DMS153 treated with DMSO at 0.1 percent for 48 hours (cell line): ENCODE measurements at regions not wholly inside any gene's neighbourhood (a gene's known extent, or its start where the extent isn't known, plus 50 kb on each side); places are given as distances from the start of the nearest gene placed in this dataset.
"Not testable (repeated sequence)": the region's sequence is repeated elsewhere in the genome, so short reads cannot be mapped to it uniquely, and the experiment has no call there.

ENCODE experiments used
- DNase-seq: peaks from one replicate; lab custom pipeline; 2025; ENCODE audit not compliant: unreplicated experiment; lab: John Stamatoyannopoulos, UW

DNA sequence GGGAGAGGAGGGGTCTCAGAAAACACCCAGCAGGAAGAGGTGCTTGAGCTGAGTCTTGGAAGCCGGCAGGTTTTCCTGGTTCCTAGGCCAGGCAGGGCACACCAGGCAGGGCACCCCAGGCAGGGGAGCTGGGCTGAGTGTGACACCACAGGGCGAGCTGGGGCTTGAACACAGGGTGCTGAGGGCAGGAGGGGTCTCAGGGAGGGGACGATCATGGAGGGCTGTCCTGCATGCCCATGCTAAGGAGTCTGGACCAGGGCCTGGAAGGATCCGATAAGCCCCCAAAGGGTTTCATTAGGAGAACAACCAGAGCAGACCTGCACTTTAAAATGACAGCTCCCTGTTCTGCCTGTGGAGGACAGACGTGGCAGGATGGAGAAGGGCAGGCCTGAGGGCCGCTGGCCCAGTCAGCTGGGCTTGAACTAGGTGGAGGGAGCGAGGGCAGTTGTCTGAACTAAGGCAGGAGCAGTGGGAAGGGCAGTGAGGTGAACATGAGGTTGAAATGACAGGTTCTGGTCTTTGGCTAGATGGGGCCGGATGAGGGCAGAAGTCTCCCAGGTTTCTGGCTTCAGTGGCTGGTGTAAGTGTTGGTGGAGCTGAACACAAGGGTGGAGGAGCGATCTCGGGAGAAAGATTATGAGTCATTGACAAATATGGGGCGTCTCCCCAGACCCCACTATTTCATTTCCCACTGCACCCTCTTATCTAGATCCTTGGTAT, 171.0 kb upstream of the PZP start:
- no peak for DNase-seq

DNA sequence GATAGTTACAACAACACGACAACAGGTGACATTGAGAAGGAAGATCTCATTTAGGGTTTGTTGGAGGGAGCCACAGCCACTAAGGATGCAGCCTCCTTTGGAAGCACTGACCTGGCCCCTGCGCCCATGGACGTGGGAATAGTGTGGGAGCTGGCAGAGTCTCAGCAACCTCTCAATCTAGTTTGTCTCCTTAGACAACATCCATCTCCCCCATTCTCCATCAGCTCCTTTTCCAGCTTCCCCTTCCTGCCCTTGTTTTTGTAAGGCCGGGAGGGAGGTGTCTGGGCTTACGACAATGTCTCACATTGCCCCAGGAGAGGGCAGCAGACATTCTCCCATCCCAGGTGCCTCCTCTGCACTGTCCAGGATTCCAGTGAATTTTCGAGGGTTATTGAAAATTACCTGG, 170.2 kb upstream of the PZP start:
- no peak for DNase-seq

DNA sequence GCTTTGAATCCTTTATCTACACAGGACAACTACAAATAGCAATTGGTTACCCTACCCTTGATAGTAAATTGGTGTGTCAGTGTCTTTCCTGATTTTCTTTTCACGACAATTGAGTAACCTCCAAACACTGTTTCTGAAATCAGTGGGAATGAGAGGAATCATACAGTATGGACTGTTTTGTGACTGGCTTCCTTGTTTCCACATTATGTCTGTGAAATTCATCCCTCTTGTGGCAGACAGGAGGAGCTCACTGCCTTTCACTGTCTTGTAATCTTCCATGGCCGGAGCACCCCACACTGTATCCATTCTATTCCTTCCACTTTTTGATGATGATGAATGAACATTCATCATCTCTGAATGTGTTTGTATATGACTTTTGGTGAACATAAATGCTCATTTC, 164.0 kb upstream of the PZP start:
- DNase-seq: no peak

DNA sequence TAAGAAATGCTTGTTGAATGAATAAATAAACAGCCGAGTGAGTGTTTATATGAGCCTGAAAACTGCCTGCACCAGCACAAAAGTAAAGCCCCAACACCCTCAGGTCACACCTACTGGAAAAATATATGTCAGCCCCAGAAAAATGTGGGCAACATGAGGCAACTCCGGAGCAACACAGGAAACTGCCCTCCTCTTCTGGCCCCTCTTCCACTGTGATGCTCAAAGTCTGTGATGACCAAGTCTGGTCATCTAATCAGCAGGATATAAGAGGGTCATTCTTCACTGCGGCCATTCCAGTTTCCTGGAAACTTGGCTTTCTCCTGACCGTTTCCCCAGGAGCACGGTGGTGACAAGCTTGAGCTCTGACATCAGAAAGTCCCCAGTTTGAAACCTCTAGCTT, 159.6 kb upstream of the PZP start:
- DNase-seq: no peak

DNA sequence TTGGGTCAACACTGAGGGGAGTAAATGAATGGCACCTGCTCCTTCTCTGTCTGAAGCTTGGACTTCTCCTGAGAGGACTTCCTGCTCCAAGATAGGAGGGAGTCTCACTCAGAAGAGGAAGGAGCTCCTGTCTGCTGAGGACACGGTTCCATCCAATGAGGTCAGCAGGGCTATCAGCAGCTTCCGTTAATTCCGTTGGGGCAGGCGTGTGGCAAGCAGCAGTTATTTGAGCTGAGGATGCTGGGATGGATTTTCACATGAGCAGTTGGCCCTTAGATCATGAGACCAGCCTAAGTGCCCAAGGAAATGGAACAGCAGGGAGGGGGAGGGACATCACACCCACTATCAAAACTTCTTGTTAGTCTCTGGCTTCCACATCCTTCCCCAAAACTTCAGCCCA, 159.0 kb upstream of the PZP start:
- no peak for DNase-seq

DNA sequence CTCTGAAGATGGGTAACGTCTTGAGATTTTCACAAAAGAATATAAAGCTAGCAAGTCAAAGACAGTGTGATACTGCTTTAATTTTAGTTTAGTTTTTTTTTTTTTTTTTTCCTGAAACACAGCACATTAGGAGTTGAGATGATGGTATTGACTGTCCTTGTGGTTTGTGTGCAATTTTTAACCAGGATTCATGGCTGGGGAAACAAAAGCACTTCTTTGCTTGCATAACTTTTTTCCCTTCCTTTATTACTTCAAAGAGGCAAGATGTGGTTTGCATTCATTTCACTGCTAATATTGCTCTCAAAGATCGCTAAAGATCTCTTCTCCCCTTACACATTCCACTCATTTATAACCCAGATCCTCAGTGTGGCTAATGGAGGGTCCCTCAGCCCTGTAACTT, 157.1 kb upstream of the PZP start:
- no peak for DNase-seq

DNA sequence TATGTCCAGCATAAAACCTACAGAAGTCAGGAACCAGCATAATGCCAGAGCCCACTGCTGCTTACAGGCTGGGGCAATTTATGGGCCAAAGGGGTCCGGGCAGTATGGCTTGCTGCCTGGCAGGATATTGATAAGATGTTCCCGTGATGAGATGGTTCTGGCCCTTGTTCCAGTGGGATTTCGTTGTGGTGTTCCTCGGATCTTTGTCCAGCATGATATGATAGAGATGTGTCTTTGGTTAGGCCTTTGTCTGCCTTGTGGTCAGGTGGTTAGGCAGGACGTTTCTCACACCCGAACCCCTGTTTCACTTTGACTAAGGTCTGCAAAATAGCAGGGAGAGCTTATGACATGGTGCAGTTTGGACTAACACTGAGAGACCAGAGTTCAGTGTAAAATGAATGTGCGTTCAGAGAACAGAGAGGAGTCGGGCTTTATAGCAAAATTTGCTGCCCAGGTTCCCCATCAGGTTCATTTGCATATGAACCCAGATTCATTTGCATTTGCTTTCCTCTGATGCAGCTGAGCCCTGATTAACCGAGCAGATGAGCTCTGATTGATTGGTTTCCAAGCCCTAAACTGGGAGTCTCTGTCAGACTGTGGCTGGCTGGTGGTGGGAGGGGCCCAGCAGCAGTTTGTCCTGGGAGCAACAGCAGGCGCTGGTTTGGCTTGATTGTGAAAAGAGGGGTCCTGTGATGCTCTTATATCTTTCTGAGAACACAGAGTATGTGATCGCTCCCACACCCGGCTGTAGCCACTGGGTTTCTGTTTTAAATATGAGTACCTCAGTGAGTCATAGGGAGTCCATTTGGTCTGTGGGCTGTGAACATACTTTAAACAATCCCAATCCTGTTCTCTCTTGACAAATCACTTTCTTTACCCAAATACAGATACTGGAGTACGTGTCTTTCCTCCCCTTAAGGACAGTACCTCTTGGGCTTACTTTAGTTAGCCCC, 156.3 kb upstream of the PZP start:
- no peak for DNase-seq

DNA sequence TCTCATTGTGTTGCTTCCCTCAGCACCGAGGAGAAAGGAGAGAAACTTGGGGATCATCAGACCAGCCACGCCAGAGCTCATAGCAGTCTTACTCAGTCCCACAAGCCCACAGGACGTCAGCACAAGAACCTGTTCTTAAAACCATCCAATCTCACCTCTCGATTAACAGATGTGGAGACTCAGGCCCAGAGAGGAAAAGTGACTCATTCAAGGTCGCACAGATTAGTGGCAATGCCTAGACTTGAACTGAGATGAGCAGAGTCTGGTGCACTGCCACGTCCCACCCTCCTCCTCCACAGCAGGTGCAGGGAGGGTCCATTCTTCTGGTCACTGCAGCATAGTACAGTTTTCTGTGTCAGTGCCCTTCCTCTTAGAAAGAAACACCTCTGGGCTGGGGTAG, 154.9 kb upstream of the PZP start:
- DNase-seq: no peak

DNA sequence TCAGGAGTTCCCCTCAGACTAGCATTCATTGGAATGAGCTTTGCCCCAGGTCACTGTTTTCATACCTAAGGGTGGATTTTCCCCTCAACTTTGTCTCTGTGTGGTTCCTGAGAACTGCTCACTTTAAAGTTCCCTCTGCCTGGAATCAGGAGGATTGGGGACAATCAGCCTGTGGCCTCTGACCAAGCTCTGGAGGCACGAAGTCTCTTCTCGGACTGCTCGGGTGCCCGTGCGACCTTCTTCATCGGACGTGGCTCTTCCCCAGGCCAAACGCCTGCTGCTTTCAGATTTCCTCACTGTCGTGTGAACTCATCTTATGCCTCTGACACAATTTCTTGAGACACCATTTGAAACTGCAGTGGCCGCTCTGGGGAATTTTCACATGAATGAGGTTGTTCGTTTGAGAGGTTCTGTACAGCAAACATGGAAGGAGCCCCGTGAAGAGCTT, 153.7 kb upstream of the PZP start:
- no peak for DNase-seq

DNA sequence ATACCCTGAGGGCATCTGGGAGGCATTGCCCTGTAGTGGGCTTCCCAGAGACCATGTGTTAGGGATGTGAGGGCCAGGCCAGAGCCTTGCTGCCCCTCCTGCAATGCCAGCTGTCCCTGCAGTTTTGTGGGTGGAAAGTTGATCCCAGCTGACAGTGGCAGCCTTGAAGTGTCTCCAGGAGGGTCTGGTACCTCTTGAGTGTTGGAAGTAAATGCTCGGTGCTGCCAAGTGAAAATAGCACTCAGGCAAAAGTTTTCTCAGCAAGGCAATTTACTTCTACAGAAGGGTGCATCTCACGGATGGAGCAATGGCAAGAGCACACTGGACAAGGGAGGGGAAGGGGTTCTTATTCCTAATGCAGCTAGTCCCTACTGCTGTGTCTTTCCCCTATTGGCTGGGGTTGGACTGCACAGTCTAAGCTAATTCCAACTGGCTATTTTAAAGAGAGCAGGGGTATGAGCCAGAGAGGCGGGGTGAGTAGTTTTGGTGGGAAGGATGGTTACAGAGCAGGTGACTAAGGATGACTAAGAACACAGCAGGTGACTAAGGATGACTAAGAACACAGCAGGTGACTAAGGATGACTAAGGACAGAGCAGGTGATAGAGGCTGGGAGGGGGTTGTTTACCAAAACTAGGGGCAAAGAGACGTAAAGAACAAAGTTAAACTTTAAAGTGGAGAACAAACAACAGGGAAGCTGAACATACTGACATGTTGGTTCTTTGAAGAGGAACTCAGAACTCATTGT, 146.0 kb upstream of the PZP start:
- DNase-seq: not testable (repeated sequence)

DNA sequence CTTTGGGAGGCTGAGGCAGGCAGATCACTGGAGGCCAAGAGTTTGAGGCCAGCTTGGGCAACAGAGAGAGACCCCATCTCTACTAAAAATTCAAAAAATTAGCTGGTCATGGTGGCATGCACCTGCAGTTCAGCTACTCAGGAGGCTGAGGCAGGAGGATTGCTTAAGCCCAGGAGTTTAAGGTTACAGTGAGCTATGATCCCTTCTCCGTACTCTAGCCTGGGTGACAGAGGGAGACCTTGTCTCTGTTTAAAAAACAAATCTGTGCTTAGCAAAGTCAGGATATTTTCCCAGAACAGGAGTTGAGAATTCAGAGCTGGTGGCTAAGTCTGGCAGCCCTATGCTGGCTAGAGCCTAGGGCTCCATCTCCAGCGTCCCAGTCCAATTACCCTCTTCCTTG, 142.9 kb upstream of the PZP start:
- DNase-seq: no peak

DNA sequence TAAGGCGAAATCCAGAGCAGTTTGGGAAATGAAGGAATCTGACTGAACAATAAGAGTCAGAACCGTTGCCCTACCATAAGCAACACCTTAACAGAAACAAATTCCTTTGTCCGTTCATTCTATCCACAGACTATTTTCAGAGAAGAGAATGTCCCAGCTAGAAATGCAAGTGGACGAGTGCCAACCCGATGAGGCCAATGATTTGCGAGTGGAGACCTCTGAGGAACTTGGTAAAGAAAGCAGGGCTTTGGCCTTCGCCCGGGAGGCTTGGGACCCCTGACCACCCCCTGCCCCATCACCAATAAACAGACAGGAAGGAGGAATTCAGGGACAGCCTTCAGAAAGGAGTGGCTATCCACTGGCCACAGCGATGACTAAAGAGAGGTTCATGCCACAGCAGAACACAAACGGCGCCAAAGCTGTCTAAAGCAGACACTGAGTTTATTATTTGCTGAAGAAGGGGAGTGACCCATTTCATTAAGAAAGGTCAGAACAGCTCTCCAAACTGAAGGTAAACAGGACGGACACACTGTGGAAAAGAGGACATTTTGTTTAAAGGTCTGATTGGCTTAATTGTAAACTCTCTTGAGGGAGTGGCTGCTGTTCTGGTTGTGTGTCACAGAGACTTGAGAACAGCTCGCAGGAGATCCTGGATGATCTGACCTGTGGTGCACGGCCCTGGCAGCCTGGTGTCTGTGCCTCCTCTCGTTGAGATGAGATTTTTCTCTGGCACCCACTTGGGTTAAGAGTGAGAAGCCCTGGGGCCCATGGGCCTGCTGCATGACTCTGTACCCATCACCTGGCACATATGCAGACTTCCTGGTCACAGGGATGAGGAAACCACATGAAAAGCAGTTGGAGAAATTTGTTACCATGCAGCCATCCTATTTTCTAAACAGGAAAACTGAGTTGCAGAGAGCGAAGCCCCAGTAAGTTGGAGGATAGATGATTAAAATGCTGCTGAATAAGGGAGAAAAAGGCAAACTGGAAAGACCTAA, 142.0 kb upstream of the PZP start:
- no peak for DNase-seq

DNA sequence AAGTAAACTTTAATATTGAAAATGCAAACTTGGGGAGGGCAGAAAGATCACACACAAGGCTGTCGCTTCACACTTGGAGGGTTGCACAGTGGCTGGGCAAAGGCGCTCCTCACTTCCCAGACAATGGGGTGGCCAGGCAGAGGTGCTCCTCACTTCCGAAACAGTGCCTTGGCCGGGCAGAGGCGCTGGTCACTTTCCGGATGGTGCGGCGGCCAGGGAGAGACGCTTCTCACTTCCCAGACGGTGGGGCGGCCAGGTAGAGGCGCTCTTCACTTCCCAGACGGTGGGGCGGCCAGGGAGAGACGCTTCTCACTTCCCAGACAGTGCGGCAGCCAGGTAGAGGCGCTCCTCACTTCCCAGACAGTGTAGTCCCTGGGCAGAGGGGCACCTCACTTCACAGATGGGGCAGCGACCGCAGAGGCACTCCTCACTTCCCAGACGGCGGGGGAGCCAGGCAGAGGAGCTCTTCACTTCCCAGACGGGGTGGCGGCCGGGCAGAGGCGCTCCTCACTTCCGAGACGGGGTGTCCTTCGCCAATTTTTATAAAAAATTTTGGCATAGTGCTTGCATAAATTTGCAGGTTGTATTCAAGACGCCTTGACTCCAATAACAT, 140.8 kb upstream of the PZP start:
- no peak for DNase-seq

DNA sequence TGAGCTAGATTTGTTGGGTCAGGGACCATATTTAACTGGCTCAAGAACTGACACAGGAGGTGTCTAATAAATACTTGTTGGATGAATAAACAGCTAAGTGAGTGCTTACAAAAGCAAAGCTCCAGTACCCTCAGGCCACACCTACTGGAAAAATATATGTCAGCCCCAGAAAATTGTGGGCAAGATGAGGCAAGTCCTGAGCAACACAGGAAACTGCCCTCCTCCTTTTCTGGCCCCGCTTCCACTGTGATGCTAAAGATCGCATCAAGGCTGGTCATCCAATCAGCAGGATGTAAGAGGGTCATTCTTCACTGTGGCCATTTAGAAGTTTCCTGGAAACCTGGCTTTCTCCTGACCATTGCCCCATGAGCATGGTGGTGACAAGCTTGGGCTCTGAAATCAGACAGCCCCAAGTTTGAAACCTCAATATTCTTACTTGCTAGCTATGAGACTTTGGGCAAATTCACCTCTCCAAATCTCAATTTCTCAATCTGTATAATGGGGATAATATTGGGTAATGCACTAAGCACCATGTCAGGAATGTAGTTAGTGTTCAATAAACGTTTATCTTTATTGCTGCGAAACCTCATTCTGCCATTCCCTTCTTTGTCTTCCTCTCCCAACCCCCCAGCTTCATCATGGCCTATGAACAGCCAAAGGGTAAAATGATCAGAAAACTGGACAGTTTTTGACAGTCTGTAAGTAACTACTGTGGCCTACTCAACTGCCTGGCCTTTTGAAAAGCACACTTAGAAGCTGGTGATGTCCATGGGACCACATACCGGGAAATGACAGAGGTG, 139.3 kb upstream of the PZP start:
- no peak for DNase-seq

DNA sequence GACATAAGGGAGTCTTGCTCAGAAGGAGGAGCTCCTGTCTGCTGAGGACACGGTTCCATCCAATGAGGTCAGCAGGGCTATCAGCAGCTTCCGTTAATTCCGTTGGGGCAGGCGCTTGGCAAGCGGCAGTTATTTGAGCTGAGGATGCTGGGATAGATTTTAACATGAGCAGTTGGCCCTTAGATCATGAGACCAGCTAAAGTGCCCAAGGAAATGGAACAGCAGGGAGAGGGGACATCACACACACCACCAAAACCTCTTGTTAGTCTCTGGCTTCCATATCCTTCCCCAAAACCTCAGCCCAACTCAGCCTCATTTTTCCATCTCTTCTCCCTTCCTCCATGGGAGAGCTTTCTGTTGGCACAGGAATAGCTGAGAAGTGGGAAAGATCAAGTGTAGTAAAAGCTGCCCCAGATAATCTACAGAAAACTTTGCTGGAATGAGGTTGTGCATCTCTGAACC, 138.7 kb upstream of the PZP start:
- DNase-seq: no peak

DNA sequence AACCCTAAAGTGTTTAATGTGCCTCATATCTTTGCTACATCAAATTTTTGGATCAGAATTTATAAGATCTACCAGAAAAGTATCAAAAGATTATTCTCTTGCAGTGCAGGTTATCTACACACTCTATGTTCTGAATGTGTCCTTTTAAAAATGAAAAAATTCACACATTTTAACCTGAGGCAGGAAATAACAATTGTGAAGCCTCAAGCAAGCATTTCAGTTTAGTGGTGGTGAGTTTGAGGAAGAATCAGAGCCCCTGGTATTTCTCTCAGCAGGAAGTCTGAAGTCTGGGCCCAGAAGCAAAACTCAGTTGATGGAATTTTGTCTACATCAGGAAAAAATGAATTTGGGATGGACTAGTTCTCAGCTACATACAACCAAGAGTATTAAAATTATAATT, 137.0 kb upstream of the PZP start:
- DNase-seq: no peak

DNA sequence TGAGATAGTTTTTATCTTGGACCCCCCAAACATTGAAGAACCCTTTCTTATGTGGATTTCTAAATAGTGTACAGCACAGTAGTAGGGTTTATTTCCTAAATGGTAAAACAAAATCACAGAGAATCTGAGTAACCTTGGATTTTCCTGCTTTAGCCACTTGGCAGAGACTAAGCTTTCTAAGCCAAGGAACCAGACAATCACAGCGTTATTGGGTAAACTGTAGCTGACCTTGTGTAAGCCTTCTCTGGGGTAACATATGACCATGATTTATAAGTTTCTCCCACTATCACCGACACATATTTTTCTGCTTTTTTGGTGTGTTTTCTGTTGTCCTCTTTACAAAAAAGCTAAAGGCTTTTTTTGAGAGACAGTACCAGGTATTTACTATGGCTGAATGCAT, 136.3 kb upstream of the PZP start:
- DNase-seq: no peak

DNA sequence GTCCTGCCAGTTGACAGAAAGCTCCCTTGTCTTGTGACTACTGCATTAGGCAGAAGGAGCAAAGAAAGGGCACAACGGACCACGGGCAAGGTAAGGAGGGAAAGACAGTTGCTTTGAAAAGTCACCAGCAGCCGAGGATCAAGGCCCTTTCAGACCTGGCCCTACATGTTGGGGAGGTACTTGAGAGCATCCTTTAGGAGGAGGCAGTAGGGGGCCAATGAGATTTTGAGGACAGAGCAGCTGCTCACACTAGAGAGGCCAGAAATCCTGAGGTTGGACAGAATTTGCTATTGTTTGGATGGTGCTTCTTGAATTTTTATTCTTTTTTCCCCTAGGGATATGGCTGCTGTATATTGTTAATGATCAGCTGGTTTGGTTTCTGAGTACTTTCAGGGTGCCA, 135.5 kb upstream of the PZP start:
- no peak for DNase-seq
